ENCODE measurements at regions not wholly inside any gene's neighbourhood (a gene's known extent, or its start where the extent isn't known, plus 50 kb on each side); places are given as distances from the start of the nearest gene placed in this dataset.
A peak's percentile ranks its signal among the peaks of the same experiment; 100 is the strongest.

DNA sequence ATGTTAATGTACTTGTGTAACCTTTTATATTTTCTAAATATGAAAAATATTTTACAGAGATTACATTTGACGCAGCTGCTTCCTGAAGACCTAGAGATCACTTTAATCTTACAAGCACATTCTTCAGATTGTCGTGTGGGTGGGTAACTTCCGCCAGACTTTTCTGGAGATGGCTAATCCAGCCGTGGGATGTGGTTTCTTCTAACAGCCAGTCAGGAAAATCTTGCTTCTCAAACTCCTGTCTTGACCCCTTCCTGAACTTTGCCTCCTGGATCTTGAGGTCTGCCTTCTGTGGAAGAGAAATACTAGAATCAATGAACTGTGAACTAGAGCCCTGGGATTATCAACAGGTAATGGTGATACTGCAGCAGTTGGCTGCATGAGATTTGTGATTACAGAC is 401.6 kb upstream of the TNP1 start:
- TF ChIP-seq, protein P1, sequence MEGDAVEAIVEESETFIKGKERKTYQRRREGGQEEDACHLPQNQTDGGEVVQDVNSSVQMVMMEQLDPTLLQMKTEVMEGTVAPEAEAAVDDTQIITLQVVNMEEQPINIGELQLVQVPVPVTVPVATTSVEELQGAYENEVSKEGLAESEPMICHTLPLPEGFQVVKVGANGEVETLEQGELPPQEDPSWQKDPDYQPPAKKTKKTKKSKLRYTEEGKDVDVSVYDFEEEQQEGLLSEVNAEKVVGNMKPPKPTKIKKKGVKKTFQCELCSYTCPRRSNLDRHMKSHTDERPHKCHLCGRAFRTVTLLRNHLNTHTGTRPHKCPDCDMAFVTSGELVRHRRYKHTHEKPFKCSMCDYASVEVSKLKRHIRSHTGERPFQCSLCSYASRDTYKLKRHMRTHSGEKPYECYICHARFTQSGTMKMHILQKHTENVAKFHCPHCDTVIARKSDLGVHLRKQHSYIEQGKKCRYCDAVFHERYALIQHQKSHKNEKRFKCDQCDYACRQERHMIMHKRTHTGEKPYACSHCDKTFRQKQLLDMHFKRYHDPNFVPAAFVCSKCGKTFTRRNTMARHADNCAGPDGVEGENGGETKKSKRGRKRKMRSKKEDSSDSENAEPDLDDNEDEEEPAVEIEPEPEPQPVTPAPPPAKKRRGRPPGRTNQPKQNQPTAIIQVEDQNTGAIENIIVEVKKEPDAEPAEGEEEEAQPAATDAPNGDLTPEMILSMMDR (IDR thresholded peaks at IDR 0.05; ENCODE audit: insufficient read depth, low read length): no peak
- DNase-seq (ENCODE audit: low read depth): peak; percentile 44
- H3K4me3 ChIP-seq (ENCODE audit: low read depth, low read length): no peak overlapping the region

DNA sequence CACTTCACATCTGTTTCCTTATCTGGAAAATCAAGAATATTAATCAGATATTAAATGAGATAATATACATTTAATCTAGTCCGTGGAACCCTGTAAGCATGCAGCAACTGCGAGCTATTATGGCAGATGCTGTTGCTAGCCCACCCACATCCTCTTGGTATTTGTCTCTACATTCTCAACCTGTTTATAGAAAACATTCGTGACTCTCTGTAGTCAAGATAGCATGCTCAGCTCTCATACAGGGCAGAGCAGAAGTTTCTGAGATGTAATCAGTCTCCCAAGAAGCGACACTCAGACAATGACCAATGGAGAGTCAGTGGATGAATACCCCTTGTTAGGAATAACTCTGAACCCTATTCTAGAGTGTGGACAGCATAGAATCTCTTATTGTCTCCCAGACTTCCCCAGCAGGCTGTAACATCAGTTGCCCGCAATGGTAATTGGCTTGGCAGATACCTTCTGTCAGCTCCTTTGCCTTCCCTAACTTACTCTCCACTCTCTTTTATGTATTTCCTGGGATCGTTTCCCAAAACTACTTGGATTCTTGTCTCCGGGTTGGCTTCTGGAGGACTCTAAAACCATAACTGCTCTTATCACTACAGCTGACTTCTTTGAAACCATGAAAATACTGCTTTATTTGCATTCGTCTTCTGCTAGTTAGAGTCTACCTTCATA is 400.7 kb upstream of the TNP1 start:
- DNase-seq (ENCODE audit: low read depth): no peak
- H3K4me3 ChIP-seq (ENCODE audit: low read depth, low read length): no peak overlapping the region
- TF ChIP-seq, protein P1 (IDR thresholded peaks at IDR 0.05; ENCODE audit: insufficient read depth, low read length): no peak

DNA sequence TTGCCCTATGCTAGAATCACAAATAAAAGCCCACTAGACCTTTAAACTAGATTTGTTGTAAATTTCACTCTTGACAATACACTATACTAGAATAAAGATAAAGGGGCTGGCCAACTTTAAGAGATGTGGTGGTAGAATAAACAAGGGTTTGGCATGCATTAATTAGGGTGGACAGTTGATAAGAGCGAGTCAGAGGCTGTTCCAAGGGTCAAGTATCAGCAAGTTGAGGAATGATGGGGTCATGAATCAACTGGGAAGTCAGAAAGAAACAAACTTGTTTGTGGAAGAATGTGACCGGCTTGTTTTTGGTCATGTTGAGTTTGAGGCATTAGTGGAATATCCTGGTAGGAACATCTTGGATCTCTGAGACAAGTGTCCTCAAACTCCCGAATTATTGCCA is 398.3 kb upstream of the TNP1 start:
- TF ChIP-seq, protein P1 (IDR thresholded peaks at IDR 0.05; ENCODE audit: insufficient read depth, low read length): no peak
- no peak for DNase-seq (ENCODE audit: low read depth)
- H3K4me3 ChIP-seq (ENCODE audit: low read depth, low read length): no peak overlapping the region

DNA sequence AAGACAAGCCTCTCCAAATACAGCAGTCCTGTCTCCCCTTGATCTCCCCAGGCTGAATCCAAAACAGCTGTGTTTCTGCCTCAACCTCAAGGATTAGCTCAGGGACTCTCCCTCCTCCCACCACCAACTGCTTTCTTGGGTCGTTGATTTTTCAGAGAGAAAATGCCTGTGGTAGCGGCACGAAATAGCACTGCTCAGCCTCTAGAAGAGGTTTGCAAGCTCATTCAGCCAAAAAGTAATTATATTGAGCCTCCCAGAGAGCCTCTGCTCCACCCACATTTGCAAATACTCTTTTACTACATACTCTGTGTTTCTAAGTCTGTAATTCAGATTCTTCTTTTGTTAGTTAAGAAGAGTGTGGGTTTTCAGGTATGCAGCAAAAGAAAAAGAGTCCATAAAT is 396.4 kb upstream of the TNP1 start:
- no peak overlapping the region for H3K4me3 ChIP-seq (ENCODE audit: low read depth, low read length)
- DNase-seq (ENCODE audit: low read depth): peak; percentile 30
- TF ChIP-seq, protein P1 (IDR thresholded peaks at IDR 0.05; ENCODE audit: insufficient read depth, low read length): no peak

DNA sequence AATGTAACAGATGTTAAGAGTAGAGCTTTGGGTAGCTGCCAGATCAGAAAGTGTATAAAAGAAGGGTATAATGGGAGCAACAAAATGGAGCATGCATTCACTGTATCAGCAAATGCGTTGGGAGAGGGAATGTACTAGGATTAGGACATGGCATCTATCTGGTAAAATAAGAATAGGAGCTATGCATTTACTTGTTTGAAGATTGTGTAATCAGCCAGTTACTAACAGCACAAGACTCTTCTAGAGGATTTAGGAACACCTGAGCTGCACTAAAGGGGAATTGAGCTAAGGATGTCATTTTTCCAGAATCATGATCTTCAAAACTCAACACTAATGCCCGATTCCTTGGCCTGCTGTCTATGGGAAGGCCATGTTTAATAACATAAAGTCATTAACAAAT is 394.2 kb upstream of the TNP1 start:
- TF ChIP-seq, protein P1 (IDR thresholded peaks at IDR 0.05; ENCODE audit: insufficient read depth, low read length): no peak
- no peak overlapping the region for H3K4me3 ChIP-seq (ENCODE audit: low read depth, low read length)
- no peak for DNase-seq (ENCODE audit: low read depth)

DNA sequence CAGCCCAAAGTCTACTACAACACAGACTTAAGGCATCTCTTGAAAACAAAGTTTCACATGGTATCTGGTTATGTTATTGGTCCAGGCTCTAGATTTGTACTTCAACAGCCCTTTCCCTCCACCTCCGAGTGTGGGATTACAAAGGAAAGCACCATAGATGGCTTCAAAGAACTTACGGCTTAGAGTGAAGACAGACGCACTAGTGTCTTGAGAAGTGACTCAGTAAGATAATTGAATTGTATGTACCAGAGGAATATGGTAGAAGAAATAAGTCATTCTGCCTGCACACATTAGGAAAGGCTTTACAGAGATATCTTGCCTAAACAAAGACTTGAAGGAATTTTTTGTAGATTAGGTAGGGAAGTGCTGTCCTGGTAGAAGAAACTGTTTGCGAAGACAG is 392.3 kb upstream of the TNP1 start:
- TF ChIP-seq, protein P1 (IDR thresholded peaks at IDR 0.05; ENCODE audit: insufficient read depth, low read length): no peak
- no peak for DNase-seq (ENCODE audit: low read depth)
- no peak overlapping the region for H3K4me3 ChIP-seq (ENCODE audit: low read depth, low read length)

DNA sequence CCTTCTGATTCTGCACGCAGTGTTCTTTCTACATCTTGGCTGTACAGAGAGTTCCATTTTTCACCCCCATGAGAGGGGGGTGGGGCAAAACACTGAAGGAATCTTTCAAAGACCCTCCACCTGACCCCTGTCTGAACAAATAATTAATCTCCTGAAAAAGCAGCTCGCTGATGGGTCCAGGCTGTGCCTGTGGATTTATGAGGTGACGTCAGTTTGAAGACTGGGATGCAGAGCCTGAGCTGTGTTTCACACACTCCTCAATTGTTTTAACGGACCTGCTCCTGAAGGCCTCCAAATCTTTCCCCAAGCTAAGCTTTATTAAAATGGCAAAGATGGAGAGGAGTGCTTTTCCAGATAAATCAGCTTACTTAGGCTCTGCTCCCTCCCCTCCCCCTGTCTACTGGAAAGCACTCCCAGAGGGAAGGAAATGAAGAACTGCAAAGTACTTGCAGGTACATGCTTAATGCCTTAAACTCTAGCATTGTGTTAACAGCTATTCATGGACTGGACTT is 390.2 kb upstream of the TNP1 start:
- TF ChIP-seq, protein P1 (IDR thresholded peaks at IDR 0.05; ENCODE audit: insufficient read depth, low read length): no peak
- no peak for DNase-seq (ENCODE audit: low read depth)

More for the DNA sequence above, 390.2 kb upstream of the TNP1 start:
- no peak overlapping the region for H3K4me3 ChIP-seq (ENCODE audit: low read depth, low read length)

Measured in fibroblast of the aortic adventitia (primary cell).